GM10266 (cell line): ENCODE measurements at regions not wholly inside any gene's neighbourhood (a gene's known extent, or its start where the extent isn't known, plus 50 kb on each side); places are given as distances from the start of the nearest gene placed in this dataset.

Source experiments
- DNase-seq: peaks from one replicate; pipeline ENCODE4 v3.0.0; 2012; ENCODE audit errors: extremely low spot score
- TF ChIP-seq, protein P1 (sequence below): IDR thresholded peaks from 2 replicates; pipeline ENCODE4 v1.5.1; 2012; ENCODE audit warnings: mild to moderate bottlenecking, low read depth; ENCODE audit not compliant: control insufficient read depth, insufficient read depth; ENCODE audit errors: missing control alignments

DNA sequence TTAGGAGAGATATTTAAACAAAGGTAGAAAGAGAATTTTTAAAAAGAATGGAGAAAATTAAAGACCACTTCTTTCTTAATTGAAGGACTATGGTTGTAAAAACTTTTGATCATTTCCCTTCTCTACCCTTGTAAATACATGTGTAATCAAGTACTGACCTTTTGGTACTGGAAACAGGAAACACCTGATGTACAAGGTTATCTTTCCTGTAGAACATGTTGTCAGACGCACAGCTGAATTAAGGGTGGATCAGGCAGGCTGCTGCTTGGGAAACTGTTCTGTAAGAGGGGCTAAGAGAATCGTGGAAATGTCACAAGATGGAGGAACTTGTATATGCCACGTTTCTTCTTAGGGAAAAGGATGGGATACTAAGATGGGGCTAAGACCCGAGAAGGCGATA is 341.6 kb downstream of the ZNF608 start:
- TF ChIP-seq, protein P1, sequence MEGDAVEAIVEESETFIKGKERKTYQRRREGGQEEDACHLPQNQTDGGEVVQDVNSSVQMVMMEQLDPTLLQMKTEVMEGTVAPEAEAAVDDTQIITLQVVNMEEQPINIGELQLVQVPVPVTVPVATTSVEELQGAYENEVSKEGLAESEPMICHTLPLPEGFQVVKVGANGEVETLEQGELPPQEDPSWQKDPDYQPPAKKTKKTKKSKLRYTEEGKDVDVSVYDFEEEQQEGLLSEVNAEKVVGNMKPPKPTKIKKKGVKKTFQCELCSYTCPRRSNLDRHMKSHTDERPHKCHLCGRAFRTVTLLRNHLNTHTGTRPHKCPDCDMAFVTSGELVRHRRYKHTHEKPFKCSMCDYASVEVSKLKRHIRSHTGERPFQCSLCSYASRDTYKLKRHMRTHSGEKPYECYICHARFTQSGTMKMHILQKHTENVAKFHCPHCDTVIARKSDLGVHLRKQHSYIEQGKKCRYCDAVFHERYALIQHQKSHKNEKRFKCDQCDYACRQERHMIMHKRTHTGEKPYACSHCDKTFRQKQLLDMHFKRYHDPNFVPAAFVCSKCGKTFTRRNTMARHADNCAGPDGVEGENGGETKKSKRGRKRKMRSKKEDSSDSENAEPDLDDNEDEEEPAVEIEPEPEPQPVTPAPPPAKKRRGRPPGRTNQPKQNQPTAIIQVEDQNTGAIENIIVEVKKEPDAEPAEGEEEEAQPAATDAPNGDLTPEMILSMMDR = no peak
- DNase-seq = no peak

DNA sequence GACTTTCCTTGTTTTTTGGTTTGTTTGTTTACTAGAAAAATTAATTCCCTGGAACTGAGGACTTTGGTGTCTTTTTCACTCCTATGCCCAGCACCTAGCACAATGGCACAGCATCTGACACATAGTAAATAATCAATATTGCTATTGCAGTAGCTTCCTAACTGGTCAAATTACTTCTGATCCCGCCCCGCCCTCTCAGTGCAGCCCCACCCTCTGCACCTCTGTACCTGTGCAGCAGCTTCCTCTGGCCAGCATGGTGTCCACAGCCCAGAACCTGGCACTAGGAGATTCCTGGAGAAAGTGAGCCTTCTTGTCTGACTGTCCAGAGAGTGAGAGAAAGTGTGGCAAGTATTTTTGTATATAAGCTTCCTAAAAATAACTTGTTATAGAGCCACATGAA is 343.2 kb downstream of the ZNF608 start:
- TF ChIP-seq, protein P1 = no peak
- DNase-seq = no peak

DNA sequence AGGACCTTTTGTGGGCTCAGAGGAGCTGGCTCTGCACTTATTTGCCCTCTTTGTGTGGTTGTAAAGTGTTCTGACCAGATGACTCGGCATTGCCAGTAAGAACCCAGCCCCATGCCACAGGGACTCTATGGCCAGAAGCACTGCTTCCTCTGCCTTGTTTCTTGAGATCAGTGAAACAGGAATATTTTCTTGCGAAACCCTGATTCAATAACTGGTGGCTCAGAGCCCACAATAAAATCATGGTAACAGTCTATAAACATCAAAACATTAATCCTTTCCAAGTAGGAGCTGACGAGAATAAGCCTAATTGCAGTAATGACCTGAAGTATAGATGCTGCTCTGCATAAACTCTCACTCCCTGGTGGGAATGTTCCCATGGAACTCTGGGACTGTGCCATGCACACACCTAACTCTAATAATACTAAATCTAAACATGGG is 344.3 kb downstream of the ZNF608 start:
- no peak for DNase-seq
- TF ChIP-seq, protein P1 = no peak

DNA sequence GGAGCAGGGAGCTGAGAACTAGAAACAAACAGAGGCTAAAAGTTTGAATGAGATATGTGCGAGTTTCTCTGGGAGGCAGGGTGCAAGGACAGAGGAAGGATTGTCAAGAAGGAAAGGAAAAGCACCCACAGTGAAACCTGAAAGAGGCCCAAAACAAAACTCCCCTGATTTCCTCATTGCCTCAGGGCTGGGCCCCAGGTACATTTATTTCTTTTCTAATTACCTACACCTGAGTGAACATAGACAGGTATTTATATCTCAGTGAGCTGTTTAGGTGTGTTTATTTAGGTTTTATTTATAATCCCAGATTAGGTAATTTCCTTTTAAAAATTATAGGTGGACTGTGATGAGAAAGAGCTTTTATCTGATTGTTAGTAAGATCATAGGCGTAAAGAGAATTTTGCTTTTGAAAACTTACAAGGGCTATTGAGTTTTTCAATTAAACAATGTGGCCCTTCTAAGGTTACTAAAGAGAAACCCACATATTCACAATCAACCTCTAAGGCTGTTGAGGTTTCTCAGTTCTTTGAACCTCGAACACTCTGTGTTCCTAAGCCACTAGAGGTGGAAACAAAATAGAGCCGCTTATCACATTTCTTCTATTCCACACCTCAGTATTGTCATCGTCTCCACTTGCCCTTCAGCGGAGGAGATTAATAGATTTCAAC is 344.8 kb downstream of the ZNF608 start:
- no peak for DNase-seq
- TF ChIP-seq, protein P1 = no peak

DNA sequence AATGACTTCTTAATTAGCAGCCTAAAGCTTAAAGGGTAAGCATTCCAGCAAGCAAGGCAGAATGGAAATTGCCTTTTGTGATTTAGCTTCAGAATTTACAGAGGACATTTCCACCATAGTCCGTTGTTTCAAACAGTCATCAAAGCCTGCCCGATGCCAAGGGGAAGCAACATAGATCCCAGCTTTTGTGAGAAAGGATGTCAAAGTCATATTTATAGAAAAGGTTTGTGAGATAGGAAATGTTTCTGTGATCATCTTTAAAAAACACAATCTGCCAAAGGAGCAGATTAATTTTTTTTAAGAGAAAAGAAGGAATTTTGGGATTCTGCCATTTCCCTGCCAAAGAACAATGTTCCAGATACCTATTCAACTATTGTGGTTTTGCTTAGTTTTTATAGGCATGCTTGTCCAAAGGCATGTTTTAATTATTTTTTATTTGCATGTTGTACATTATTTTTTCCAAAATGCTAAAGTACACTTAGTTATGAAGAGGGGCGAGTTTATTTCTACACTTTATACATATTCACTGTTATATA is 346.9 kb downstream of the ZNF608 start:
- TF ChIP-seq, protein P1 = no peak

DNA sequence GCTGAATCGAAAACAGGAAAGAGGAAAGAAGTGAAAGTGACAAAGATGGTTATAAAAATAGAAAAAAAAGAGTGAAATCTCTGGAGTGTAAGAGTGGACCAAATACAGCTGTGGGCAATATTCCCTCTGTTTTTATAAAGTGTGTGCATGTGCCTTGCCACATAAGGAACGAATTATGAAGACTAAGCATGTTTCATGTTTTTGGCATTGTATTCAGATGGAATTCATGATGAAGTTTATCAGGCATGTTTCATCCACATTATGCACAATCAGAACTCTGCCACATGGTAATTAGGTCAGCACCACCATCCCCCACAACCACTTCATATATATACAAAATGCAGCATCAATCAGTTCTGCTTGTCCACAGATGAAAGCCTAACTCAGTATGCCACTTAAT is 348.0 kb downstream of the ZNF608 start:
- no peak for DNase-seq
- TF ChIP-seq, protein P1 = no peak

More for the DNA sequence above, 346.9 kb downstream of the ZNF608 start:
- DNase-seq = no peak

DNA sequence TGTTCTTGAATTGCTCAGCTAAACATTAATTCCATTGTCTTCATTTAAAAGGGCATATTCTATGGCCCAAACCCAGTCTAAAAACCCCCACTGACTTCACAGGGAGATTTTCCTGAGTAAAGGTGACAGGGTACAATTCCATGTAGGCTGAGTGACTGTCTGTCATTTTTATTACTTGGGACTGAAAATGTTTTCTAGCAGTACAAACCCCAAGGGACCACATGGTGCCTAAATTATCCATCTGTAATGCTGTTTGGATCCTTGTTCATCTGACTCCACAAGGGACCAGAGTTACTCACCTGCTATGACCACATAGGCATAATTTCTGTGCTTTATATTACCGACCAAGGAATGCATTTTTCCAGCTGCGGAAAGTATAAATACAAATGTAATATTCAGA is 349.1 kb downstream of the ZNF608 start:
- TF ChIP-seq, protein P1 = no peak
- no peak for DNase-seq
